Activated CD4-positive, alpha-beta T cell treated with anti-CD3 and anti-CD28 coated beads, Interleukin-2, Interleukin-4, amounts not matched to agents 100 ng/mL and 50 ng/mL, durations not matched to agents 16 hours and 8 hours (primary cell): ENCODE measurements at regions not wholly inside any gene's neighbourhood (a gene's known extent, or its start where the extent isn't known, plus 50 kb on each side); places are given as distances from the start of the nearest gene placed in this dataset.
"Not testable (repeated sequence)": the region's sequence is repeated elsewhere in the genome, so short reads cannot be mapped to it uniquely, and the experiment has no call there.

Experiments
- DNase-seq: peaks from one replicate; pipeline ENCODE4 v3.0.0-alpha.2; 2020; ENCODE audit warnings: low spot score

DNA sequence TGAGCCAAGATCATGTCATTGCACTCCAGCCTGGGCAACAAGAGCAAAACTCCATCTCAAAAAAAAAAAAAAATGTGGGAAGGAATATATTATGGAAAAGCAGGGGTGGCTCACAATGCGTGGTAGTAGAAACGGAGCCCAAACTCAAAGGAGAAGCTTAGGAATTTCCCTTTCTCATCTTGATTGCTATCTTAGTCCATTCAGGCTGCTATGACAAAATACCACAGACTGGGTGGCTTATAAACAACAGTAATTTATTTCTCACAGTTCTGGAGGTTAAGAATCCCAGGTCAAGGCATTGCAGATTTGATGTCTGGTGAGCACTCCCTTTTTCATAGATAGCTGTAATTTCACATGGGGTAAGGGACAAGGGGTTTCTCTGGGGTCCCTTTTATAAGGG is 153.8 kb upstream of the KRR1 start:
- no peak for DNase-seq

DNA sequence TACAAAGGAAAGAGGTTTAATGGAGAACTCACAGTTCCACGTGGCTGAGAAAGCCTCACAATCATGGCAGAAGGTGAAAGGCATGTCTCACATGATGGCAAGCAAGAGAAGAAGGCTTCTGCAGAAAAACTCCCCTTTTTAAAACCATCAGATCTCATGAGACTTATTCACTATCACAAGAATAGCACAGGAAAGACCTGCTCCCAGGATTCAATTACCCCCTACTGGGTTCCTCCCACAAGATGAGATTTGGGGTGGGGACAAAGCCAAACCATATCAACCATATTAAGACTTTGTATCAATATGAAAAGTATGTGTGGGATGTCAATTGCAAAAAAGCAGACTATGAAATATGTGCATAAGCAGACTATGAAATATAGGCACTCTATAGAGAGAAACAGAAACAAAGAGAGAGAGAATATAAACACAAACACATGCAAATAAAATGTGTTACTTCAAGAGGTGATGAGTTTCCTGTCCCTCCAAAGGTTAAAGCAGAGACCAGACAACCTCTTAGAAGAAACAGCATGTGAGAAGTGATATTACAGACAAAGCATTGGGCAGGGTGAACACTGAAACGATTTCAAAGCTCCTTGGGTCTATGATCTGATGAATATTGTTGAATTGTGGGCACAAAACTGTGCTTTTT is 151.2 kb upstream of the KRR1 start:
- no peak for DNase-seq

DNA sequence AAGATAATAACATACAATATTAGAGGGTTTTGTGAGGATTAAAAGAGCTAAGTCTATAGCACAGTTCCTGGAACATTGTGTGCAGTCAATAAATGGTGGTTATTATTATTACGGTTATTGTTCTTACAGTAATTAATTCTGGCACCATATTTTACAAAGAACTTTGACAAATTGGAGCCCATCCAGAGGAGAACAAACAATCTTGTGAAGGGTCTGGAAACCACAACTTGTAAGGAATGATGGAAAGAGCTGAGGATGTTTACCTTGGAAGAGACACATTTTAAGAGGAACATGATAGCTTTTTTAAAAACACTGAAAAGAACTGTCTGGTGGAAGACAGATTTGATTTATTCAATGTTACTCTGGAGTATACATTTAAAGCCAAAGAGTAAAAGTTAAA is 150.5 kb upstream of the KRR1 start:
- no peak for DNase-seq

DNA sequence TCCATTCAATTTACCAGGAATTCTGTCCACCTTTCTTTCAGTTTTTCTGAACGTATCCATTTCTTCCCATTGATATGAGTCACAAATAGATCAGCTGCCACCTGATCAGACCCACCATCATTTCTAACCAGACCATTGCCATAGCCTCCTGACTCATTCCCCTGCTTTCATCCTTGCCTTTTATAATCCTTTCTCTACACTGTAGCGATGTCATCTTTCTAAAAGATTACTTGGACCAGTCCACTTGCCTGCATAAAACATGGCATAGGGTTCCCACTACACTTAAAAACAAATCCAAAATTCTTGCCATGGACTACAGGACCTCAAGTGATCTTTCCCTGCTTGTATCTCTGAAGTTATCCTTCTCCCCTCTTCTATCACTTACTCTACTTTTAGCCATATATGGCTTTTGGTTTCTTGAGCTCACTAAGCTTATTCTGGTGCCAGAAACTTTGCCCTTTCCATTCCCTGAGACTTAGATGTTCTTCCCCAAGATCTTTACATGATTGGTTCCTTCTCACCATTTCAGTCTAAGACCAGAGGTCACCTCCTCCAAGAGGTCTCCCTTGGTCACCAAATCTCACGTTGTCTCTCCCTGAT is 149.5 kb upstream of the KRR1 start:
- DNase-seq, result no peak

DNA sequence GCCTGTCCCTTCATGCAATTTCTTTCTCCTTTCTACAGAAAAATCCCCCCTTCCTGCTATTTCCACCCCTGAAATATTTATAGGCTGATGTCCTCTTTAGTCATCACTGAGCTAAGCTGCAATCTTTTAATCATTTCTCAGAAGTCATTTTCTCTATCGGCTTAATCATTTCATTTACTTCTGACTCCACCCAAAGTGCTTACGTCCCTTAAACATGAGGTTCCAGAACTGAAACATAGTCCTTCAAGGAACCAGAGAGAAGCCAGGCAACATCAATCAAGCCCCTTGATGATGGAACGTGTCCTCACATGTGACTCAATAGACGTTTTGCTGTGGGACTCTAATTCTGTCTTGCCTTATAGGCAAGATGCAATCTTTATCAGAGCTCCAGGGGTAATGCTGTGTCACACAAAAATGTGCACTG is 148.7 kb upstream of the KRR1 start:
- DNase-seq, result peak; percentile 22

DNA sequence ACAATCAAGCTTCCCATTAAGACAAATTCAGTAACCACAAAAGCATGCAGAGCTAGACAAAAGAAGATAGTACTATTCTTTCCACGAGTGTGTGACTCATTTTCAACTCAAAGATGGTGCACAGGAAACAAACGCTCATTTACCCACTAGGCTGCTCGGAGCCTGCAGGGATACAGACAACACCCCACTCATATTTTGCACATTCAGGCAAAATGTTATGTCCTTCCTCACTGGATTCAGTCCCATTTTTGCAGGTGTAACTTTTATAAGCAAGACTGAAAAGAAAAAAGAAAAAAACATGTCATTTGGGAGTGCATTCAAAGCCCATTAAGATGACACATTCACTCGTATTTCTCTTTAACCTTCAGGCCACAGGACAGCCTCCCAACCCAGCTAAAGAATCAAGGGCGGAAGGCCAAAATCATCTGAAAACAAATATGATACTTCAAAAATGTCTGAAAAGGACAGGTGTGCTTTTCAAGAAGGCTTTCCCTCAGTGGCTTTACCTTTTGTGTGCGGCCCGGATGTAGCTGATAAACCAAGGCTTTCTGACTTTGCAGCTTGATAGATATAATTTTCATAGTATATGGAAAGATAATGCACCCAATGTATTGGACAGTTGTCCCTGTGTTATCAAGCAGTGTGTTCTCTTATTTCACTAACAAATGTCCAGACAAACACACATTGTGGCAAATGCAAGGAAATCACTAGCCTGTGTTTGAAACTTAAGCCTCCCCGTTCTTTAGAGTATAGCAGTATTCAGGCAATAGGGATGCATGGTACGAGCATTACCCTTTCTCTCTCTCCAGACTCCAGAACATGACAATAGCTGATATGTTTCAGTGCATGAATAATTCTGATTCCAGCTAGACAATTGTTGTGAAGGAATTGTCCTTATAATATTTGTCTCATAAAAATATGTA is 147.8 kb upstream of the KRR1 start:
- peak; percentile 66 for DNase-seq

DNA sequence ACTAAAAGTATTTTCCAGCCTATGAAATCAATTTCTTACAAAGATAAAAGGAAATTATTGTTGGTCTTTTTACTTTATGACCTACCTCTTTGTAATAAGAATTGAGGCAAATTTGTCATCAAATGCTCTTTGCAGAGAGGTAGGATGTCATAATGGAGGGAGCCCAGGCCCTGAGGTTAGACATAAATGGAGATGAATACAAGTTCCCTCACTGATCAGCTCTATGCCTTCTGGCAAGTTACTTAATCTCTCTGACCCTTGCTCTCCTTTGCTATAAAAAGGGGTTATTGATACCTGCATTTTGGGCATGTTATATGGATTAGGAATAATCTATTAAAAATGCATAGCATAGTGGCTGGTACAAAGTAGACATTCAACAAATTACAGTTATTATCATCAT is 146.9 kb upstream of the KRR1 start:
- no peak for DNase-seq

DNA sequence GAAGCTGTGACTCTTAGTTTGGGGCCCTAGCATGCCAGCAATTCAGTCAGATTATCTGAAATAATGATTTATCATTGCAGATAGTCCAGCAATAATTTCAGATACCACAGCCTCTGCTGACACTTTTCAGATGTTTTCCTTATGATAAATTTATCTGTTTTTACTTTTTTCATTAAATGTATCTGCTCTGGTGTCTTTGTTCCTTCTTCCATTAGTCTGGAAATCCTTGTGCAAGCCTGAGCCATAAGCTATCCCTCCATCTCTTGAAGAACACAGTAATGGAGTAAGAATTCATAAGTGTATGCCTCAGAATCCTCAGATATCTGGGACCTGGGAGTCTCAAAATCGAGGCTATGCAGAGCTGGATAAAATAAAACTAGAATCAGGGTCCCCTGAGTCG is 146.4 kb upstream of the KRR1 start:
- no peak for DNase-seq

DNA sequence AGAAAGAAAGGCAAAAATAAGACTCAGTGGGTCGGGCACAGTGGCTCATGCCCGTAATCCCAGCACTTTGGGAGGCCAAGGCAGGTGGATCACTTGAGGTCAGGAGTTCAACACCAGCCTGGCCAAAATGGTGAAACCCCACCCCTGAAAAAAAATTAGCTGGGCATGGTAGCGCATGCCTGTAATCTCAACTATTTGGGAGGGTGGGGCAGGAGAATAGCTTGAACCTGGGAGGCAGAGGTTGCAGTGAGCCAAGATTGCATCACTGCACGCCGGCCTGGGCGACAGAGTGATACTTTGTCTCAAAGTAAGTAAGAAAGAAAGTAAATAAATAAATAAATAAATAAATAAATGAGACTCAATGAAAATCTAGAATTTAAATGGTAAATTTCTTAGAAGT is 145.9 kb upstream of the KRR1 start:
- DNase-seq, result not testable (repeated sequence)

DNA sequence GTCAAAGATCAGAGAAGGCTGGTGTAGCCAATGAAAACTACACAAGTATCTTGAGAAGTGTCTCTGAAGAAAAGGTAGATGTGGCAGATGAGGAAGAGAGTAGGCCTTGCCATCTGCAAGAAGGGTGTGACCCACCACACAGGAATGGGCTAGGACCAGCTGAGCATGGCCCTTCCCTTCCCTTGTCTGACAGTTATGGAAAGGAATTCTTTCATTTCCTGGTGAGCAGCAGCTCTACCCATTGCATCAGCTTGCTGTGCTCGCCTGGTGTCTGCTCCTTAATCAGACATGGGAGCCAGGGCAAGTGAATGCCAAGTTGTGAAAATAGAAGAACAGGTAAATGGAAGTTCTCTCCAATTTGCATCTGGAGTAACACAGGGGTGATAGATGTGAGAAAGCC is 145.2 kb upstream of the KRR1 start:
- no peak for DNase-seq

DNA sequence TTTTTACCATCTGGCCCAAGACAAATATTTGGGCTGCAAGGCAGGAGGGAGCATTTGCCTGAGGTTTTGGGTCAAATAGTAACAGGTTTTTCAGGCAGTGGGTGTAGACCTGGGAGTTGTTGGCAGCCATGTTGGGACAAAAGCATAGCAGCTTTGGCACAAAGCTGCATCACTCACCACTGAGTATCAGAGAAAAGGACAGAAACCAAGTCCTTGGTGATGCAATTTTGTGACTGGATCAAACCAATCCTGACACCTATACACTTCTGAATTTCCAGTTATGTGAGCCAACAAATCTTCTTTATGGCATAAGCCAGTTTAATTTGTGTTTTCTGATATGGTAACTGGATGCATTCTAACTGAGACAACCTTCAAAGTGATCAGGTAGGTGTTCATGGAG is 144.8 kb upstream of the KRR1 start:
- DNase-seq, result no peak

DNA sequence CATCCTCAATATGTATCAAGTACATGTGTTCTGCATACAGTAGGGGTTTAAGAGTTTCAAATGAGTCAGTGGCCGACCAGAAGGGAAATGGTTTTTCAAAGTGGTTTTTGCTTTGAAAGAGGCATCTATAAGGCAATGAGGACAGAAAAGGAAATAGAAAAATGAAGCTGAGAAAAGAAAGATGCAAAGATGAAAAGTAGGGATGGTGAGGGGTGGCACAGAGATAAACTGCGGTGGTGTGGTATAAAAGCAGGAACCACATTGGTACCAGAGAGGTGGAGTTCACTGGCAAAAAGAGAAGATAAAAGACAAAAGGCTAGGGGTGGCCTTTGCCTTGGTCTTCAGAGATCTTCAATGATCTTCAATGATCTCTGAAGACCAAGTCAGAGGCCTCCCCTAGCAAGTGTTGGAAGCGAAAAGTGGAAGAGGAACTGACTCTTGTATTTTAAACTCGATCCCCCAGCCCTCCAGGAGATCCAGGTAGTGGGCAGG is 144.0 kb upstream of the KRR1 start:
- peak; percentile 69 for DNase-seq

DNA sequence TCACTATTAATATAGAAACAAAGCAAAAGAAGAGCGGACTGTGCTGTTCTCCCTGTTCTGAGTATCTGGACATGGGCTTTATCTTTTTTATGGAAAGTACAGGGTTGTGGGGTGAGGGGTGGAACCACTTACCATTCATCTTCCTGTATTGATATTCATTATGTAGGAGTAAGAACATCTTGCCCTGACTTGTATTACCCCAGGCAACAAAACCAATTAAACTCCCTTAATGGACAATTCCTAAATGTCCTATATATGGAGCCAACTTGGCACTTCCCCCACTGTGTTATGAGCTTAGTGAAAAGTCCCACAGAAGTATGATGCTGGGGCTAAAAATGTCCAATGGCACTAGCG is 139.9 kb upstream of the KRR1 start:
- DNase-seq, result no peak

DNA sequence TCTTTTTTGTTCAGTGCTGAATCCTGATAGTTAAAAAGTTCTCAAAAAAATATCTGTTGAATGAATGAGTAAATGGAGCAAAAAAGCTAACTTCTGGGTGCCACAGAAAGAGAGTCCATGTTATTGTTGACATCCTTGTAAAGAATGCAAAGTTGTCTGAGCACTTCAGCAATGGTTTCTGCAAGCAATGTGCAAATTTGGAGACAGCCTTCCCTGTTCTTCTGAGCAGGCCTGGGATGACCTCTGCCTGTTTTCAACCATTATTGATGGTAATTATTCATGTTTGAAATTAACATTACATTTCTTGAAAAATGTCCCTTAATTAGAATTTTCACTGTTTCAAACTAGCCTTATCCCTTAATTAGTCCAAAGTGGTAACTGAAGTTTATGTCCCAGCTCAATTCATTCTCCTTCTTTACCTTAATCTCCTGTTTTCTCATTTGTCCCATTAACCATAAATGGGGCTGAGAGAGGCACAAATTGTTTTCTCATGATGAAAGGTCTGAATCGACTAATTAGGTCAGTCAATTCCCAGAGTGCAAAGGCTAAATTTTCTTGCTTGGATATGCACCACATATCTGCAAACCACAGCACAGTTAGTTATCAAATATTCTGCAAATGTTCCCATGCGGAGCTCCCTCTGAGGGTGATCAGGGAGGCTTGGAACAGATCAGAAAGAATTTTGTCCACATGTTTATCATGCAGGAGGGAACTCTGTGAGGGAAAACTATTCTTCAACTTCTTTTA is 139.4 kb upstream of the KRR1 start:
- DNase-seq, result no peak

DNA sequence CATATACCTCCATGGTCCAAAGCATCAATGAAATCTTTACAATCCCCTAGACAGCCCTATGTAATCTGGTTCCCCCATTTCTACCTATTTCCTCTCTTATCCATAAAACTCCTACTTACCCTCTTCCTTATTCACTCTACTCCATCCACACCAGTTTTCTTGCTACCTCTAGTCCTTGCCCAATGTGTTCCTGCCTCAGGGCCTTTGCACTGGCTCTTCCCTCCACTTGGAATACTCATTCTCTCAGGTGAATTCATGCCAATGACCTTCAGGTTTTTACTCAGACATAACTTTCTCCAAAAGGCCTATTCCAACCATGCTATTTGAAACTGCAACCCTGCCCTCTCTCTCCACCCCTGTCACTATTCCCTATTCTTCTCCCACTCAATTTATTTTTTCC is 138.7 kb upstream of the KRR1 start:
- DNase-seq, result no peak

DNA sequence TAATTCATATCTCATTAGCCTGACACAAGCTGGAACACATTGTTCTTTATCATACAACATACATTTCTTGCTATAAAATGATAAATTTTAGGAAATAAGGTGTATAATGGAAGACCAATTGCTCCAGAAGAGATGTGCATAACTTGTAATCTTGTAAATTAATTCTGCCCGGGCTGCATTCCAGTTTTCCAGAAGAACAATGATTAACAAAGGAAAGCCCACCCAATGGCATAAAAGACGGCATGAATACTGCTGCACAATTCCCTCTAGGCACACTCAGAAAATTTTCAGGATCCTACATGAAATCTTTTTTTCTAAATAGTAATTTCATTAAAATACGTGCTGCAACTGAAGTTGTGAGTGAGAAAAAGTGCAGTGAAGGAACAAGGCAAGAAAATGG is 137.4 kb upstream of the KRR1 start:
- DNase-seq, result no peak

DNA sequence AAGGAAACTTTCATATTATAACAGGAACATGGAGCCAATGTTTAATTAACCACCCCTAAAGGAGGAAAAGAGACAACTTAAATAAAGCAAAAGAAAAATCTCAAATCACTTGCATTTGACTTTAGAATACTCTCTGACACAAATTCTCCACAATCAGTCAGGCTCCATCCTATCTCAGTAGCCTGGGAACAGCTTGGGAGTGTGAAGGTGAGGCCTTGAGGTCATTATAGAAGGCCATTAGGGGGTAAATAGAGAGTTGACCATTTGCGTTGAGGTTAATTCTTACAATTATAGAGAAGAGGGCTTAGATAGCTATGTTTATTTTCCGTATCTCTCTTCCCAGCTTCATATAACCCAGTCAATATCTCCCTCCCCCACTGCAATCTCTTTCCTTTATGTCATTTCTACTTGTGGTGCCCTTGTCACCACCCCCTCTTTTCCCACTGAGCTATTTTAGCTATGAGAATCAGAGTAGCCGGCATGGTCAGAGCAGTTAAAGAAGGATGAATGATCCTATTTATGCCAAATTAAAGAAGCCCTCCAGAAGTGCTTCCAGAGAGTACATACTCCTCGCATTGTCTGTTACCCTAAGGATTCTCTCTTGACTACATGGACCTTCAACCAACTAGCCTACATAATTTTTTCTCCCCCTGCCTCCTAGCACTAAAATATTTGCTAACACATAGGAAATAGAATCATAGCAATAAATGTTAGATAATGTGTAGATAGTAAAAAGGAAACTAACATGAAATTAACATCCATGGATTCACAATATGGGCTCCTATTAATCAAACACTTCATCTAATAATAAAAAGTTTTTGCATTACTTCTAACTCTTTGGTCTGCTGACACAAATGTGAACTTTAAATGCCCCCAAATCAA is 135.2 kb upstream of the KRR1 start:
- no peak for DNase-seq

DNA sequence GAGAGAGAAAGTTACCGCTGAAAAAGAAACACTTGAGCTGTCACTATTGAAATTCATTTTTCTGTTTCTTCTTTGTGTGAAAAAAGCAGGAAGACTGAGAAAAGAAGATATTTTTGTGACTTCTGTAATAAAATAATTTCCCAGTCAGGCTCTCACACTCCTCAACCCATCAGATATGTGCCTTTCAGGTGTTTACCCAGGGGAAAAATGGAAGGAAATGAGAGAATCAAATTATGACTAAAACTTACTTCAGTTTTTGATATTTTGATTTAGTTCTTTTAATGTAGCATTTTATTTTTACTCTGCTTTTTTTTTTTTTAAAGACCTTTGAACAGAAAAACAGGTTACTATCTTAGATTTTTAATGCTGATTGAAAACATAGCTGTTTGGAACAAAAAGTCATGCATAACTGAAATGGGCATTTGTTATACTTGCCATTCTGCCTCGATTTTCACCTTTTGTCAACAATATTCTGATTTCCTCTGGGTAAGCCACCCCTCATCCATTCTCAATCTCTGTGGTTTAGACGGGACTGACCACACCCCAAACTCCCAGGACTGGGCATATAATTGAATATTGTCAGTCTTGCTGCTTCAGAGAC is 133.2 kb upstream of the KRR1 start:
- DNase-seq, result no peak

DNA sequence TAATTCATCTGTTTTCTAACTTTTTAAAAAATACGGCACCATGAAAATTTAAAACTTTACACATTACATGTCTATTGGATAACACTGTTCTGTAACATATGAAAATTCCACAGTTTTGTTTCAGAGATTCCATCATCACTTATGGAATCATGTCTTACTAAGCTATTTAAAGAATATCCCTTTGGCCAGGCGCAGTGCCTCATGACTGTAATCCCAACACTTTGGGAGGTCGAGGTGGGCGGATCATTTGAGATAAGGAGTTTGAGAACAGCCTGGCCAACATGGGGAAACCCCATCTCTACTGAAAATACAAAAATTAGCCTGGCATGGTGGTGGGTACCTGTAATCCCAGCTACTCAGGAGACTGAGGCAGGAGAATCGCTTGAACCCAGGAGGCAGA is 131.7 kb upstream of the KRR1 start:
- DNase-seq, result not testable (repeated sequence)

DNA sequence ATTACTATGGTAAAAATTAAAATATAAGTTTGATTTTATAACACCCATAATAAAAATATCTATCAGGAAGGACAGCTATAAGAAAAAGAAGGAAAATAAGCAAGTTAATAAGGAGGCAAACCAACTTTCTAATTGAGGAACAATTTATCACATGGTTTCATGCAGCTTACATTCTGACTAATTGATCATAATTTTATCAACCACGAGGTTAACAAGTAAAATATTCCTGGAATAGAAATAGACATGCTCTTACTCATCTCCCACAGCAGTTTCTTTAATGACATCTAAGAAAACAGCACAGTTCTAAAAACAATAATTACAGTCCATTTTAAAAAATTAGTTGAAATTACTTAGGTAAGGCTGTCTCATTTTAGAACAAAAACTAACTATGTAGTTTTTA is 130.8 kb upstream of the KRR1 start:
- DNase-seq, result peak; percentile 36
